Skeletal muscle tissue (tissue), 3 donors: ENCODE measurements at regions not wholly inside any gene's neighbourhood (a gene's known extent, or its start where the extent isn't known, plus 50 kb on each side); places are given as distances from the start of the nearest gene placed in this dataset.
"Not testable (repeated sequence)": the region's sequence is repeated elsewhere in the genome, so short reads cannot be mapped to it uniquely, and the experiment has no call there.

ENCODE experiments used
- H3K27ac ChIP-seq: one replicate; pipeline ENCODE4 v1.7.0; 2013; ENCODE audit warnings: mild to moderate bottlenecking, low read depth, low read length, inconsistent platforms
- H3K27me3 ChIP-seq, 3 donors: one replicate each; pipeline ENCODE4 v1.7.0; 2013; ENCODE audit warnings: low read length in 3 of 3; ENCODE audit not compliant: control insufficient read depth in 3 of 3, insufficient read depth in 3 of 3
- H3K36me3 ChIP-seq, 3 donors: one replicate each; pipeline ENCODE4 v1.7.0; 2013; ENCODE audit warnings: low read length in 3 of 3; ENCODE audit not compliant: control insufficient read depth in 3 of 3, insufficient read depth in 3 of 3
- H3K4me1 ChIP-seq, 3 donors: one replicate each; pipeline ENCODE4 v1.7.0; 2013; ENCODE audit warnings: low read length in 3 of 3, mild to moderate bottlenecking in 3 of 3; ENCODE audit not compliant: control insufficient read depth in 3 of 3, insufficient read depth in 3 of 3
- H3K4me3 ChIP-seq, 3 donors: one replicate each; pipeline ENCODE4 v1.7.0; 2013; ENCODE audit warnings: low read length in 3 of 3
- H3K9ac ChIP-seq, 3 donors: one replicate each; pipeline ENCODE4 v1.7.0; 2013; ENCODE audit warnings: low read length in 3 of 3, mild to moderate bottlenecking in 3 of 3, moderate library complexity in 2 of 3, low read depth in 1 of 3
- H3K9me3 ChIP-seq, 3 donors: one replicate each; pipeline ENCODE4 v1.7.0; 2013; ENCODE audit warnings: low read length in 3 of 3; ENCODE audit not compliant: control insufficient read depth in 3 of 3
- donor health status: Osteomylitis.

DNA sequence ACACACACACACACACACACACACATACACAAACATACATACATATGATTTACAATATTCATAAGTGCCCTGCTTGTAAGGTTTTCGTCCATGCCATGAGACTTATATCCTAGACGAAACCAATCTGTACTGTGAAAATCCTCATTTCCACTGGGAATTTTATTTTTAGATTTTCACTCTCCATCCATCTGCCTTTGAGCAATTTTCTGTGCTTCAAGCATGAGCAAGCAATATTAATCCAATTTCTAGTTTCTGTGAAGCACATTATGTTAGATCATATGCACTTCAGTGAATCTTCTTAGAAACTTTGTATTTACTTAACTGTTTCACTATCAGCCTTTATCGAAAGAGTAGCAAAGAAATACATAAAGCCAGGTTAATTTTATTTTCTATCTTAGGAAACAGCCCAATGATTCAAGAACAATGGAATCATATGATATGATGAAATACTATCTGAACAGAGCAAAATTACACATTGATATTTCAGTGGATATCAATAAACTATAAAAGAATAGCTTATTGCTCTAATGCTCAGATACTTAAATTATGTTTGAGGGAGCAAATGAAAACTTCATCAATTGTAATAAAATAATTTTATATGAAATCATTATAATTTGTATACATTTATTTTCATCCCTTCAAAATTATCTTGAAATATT is 1100.7 kb upstream of the MIR17HG start:
- Histone ChIP-seq H3K27ac (no peak overlapping the region), H3K4me3 (no peak overlapping the region), H3K9me3 (no peaks in the 10 kb centered on the region), H3K4me1 (no peaks in the 10 kb centered on the region), H3K27me3 (no peaks in the 10 kb centered on the region), H3K36me3 (no peaks in the 10 kb centered on the region), H3K9ac (no peak overlapping the region)

DNA sequence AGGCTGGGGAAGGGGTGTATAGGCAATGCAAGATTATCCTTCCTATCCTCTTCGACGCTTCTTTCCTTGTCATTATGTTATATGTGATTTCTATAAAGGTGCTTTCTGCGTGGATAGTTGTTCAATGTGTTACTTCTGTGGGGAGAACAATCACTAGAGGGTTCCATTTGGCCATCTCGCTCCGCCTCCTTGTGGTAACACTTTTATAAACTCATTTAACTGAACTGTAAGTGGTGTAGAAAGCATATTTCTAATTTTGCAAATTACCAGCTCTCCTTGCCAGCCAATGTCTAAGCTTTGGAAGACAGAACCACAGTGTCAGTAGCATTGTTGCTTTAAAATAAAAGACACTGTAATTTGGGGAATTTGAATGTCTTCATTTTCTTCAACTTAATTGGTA is 1093.7 kb upstream of the MIR17HG start:
- peaks cover 0 to 2% (median 0%) of the 10 kb centered on the region in 3 donors for H3K9me3 ChIP-seq
- no peaks in the 10 kb centered on the region for H3K36me3 ChIP-seq
- no peak overlapping the region for H3K4me3 ChIP-seq
- H3K9ac ChIP-seq = no peak overlapping the region
- no peaks in the 10 kb centered on the region for H3K27me3 ChIP-seq
- no peak overlapping the region for H3K27ac ChIP-seq
- no peaks in the 10 kb centered on the region for H3K4me1 ChIP-seq

DNA sequence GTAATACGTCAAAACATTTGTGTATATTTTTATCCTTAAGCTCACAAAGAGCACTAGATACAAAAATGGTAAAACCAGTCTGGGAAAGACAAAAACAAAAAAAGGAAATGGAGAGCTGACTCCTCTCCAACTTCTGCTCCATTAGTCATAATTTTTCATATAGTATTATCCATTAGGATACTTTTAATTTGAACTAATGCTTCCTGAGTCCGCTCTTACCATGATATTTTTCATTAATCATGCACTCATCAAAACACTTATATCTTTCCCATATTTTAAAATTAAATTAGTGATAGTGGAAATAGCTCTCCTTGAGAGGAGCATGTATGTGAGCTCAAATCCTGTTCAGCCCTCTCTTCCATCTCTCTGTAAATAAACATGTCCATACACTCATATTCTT is 1093.0 kb upstream of the MIR17HG start:
- Histone ChIP-seq H3K9me3 (peaks cover 0 to 2% (median 0%) of the 10 kb centered on the region in 3 donors), H3K4me1 (no peaks in the 10 kb centered on the region), H3K9ac (no peak overlapping the region), H3K4me3 (no peak overlapping the region), H3K27me3 (no peaks in the 10 kb centered on the region), H3K27ac (no peak overlapping the region), H3K36me3 (no peaks in the 10 kb centered on the region)

DNA sequence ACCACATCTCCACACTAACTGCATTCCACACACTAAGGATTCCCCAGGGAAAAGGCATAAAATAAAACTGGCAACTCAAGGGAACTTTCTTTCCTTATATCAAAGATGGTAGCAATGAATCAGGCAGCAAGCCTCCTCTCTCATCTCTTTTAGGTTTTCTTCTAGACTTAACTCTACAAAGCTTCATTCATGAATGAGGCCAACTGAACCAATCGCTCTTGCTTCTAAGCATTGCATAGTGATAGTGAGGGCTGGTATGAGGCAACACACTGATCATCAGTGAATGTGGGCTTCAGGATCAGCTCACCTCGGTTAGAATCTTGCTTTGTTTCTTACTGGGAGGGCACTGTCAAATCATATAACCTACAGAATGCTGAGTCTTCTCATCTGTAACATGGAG is 1090.7 kb upstream of the MIR17HG start:
- Histone ChIP-seq H3K9ac (no peak overlapping the region), H3K36me3 (no peaks in the 10 kb centered on the region), H3K4me1 (no peaks in the 10 kb centered on the region), H3K27me3 (no peaks in the 10 kb centered on the region), H3K4me3 (no peak overlapping the region), H3K9me3 (peaks cover 0 to 2% (median 0%) of the 10 kb centered on the region in 3 donors), H3K27ac (no peak overlapping the region)

DNA sequence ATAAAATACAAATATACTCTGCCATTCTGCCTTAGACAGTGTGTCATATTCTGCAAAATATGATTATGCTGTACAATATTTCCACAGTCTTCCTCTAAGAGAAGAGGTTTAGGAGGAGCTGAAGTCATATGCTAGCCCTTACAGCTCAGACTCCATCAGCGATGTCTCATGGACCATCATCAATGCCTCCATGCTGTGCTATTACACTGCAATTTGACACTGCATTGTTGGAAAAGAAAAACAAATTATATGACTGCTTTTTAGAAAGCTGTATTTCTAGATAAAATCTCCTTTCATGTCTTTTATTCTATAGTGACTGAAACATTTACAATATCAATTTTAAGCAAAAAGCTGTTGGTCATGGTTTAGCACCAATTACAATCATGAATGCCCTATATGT is 1089.4 kb upstream of the MIR17HG start:
- Histone ChIP-seq H3K9me3 (no peaks in the 10 kb centered on the region), H3K4me1 (no peaks in the 10 kb centered on the region), H3K4me3 (no peak overlapping the region), H3K27ac (no peak overlapping the region), H3K9ac (no peak overlapping the region), H3K27me3 (no peaks in the 10 kb centered on the region), H3K36me3 (no peaks in the 10 kb centered on the region)

DNA sequence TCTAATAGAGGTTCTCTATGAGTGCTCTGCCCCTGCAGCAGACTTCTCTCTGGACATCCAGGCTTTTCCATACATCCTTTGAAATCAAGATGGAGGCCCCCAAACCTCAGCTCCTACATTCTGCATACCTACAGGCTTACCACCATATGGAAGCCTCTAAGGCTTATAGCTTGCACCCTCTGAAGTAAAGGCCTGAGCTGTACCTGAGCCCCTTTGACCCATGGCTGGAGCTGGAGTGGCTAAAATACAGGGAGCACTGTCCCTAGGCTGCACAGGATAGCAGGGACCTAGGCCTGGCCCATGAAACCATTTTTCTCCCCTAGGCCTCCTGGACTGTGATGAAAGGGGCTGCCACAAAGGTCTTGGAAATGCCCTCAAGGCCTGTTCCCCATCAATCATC is 1086.1 kb upstream of the MIR17HG start:
- no peaks in the 10 kb centered on the region for H3K27me3 ChIP-seq
- H3K27ac ChIP-seq = no peak overlapping the region
- H3K4me3 ChIP-seq = no peak overlapping the region
- no peaks in the 10 kb centered on the region for H3K4me1 ChIP-seq
- H3K9me3 ChIP-seq = no peaks in the 10 kb centered on the region
- no peak overlapping the region for H3K9ac ChIP-seq
- H3K36me3 ChIP-seq = no peaks in the 10 kb centered on the region

DNA sequence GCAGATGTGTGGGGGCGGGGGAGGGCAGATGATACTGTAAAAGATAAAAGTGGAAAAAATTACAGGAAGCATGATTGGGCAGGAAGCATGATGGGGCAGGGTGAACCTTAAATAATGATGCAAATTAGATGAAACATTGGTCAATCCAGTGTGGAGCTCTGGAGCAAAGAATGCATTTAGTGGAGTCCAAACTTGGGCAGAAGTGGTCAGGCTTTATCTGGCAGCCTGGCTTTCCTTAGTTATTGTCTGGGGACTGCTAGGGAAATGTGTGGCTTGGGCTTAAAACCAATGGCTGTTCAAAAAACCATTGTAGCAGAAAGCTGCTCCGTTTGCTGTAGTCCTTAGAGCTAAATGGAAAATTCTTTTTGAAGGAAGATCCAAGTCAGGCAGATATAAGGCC is 1077.3 kb upstream of the MIR17HG start:
- no peaks in the 10 kb centered on the region for H3K27me3 ChIP-seq
- H3K9ac ChIP-seq = no peak overlapping the region
- no peaks in the 10 kb centered on the region for H3K36me3 ChIP-seq
- H3K4me1 ChIP-seq = no peaks in the 10 kb centered on the region
- no peak overlapping the region for H3K27ac ChIP-seq
- H3K4me3 ChIP-seq = no peak overlapping the region
- no peaks in the 10 kb centered on the region for H3K9me3 ChIP-seq

DNA sequence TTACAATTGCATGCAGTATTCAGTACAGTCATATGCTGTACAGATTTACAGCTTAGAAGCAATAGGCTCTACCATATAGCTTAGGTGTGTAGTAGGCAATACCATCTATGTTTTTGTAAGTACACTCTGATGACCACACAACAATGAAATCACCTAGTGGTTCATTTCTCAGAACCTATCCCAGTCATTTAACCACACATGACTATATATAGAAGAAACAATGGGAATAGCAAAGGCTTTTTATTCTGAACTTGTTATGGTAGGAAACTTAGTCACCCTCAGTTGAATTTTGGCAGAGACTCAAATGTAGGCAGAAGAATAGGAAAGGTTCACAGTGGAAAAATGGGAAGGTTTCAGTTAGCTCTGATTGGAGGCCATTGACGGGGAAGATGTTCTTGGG is 1075.1 kb upstream of the MIR17HG start:
- no peak overlapping the region for H3K4me3 ChIP-seq
- no peaks in the 10 kb centered on the region for H3K27me3 ChIP-seq
- H3K4me1 ChIP-seq = no peaks in the 10 kb centered on the region
- H3K9me3 ChIP-seq = no peaks in the 10 kb centered on the region
- no peak overlapping the region for H3K9ac ChIP-seq
- no peak overlapping the region for H3K27ac ChIP-seq
- no peaks in the 10 kb centered on the region for H3K36me3 ChIP-seq

DNA sequence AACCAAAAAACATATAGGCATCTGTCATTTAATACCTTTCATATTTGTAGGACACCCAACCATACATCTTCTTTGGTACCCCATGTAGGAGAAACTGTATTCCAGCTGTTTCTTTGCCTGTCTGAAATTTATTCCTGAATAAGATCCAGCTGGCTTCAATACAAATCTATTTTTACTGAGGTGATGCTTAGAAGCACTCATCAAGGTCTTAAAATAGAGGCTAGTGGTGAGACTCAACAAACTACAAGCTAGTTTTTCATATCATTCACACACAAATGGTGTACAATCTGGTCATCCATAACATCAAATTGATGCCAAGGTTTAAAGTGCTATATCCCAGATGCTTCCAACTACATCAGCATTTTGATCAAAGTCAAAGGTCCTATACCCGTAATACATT is 1071.3 kb upstream of the MIR17HG start:
- Histone ChIP-seq H3K9ac (no peak overlapping the region), H3K4me3 (no peak overlapping the region), H3K36me3 (no peaks in the 10 kb centered on the region), H3K4me1 (no peaks in the 10 kb centered on the region), H3K27me3 (no peaks in the 10 kb centered on the region), H3K27ac (no peak overlapping the region), H3K9me3 (no peaks in the 10 kb centered on the region)

DNA sequence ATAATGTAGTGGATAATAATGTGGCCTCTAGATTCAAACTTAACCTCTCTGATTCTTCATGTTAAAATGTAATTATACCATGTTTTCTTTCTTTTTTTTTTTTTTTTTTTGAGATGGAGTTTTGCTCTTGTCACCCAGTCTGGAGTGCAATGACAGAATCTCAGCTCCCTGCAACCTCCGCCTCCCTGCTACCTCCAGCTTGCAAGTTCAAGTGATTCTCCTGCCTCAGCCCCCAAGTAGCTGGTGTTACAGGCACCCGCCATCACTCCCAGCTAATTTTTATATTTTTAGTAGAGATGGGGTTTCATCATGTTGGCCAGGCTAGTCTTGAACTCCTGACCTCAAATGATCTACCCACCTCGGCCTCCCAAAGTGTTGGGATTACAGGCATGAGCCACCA is 1069.3 kb upstream of the MIR17HG start:
- not testable (repeated sequence) for H3K4me3 ChIP-seq, H3K36me3 ChIP-seq, H3K27ac ChIP-seq, H3K27me3 ChIP-seq, H3K9ac ChIP-seq, H3K9me3 ChIP-seq, H3K4me1 ChIP-seq

DNA sequence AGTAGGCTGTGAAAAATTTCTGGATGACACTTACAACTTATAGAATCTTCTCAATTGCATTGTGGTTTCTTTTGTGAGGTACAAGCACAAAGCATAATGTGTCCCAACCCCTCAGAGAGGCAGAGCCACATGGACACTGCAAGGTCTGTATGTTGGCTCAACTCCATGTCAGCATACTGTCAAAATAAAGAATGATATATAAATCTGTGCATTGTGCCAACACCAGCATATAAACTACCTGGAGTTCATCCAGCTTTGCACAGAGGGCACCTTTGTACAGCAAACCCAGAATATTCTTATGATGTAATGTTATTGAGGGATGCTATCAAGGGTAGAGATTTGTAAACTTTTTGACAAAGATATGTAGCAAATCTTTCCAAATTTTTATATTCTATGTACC is 1065.8 kb upstream of the MIR17HG start:
- Histone ChIP-seq H3K36me3 (no peaks in the 10 kb centered on the region), H3K9me3 (no peaks in the 10 kb centered on the region), H3K27me3 (no peaks in the 10 kb centered on the region), H3K4me3 (no peak overlapping the region), H3K4me1 (no peaks in the 10 kb centered on the region), H3K27ac (no peak overlapping the region), H3K9ac (no peak overlapping the region)
